Central memory CD8-positive, alpha-beta T cell (primary cell): ENCODE measurements at regions not wholly inside any gene's neighbourhood (a gene's known extent, or its start where the extent isn't known, plus 50 kb on each side); places are given as distances from the start of the nearest gene placed in this dataset.

Experiments
- ATAC-seq: fragments of 150-1000 bp; cut with Tn5 transposase; replicated peaks from 2 replicates; pipeline ENCODE4 v1.10.0; 2022; ENCODE audit warnings: mild to moderate bottlenecking, moderate FRiP score, moderate number of reproducible peaks; ENCODE audit not compliant: poor library complexity, severe bottlenecking; ENCODE audit errors: extremely low read depth
- DNase-seq, 2 donors: peaks; one replicate each; pipeline ENCODE4 v3.0.0; 2021; ENCODE audit warnings: low spot score in 2 of 2
- H3K27ac Mint-ChIP-seq: one replicate; pipeline ENCODE4 v1.8.0; 2022; ENCODE audit warnings: low read depth, mild to moderate bottlenecking, moderate library complexity, mixed read lengths
- H3K27me3 Mint-ChIP-seq: one replicate; pipeline ENCODE4 v1.8.0; 2022; ENCODE audit warnings: mixed read lengths
- H3K36me3 Mint-ChIP-seq: one replicate; pipeline ENCODE4 v1.8.0; 2022; ENCODE audit warnings: mild to moderate bottlenecking, moderate library complexity, mixed read lengths; ENCODE audit not compliant: insufficient read depth
- H3K4me1 Mint-ChIP-seq: one replicate; pipeline ENCODE4 v1.8.0; 2022; ENCODE audit warnings: mixed read lengths
- H3K4me3 Mint-ChIP-seq: one replicate; pipeline ENCODE4 v1.8.0; 2022; ENCODE audit warnings: mild to moderate bottlenecking, moderate library complexity, mixed read lengths
- H3K9me3 Mint-ChIP-seq: one replicate; pipeline ENCODE4 v1.8.0; 2022; ENCODE audit warnings: mixed read lengths

- no peaks in the 10 kb centered on the region for H3K27me3 Mint-ChIP-seq
Measured at GRCh38 chr6:98118397-98119045, 715.9 kb upstream of the POU3F2 start.

DNA sequence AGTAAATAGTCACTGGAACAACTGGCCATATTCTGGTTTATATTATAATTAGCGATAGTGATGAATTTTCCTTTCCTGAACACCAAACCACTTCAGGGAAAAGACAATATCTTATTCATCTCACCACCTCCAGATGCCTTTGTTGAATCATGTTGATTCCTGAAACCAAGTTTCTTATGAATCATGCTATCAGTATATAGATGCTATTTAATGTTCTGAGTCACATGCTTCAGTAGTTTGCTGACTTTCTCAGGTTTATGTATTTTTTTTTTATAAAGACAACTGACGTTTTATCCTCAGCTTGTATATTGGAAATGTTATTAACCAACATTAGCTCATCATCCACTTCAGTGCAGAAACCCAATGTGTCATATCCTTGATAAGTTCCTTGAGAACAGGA lies 710.2 kb upstream of the POU3F2 start:
- H3K4me3 Mint-ChIP-seq = no peak overlapping the region
- no peaks in the 10 kb centered on the region for H3K4me1 Mint-ChIP-seq
- no peak for ATAC-seq
- no peaks in the 10 kb centered on the region for H3K9me3 Mint-ChIP-seq
- no peaks in the 10 kb centered on the region for H3K36me3 Mint-ChIP-seq
- no peak for DNase-seq
- no peaks in the 10 kb centered on the region for H3K27me3 Mint-ChIP-seq
- no peak overlapping the region for H3K27ac Mint-ChIP-seq

More at GRCh38 chr6:98118397-98119045, 715.9 kb upstream of the POU3F2 start:
- H3K4me3 Mint-ChIP-seq = no peak overlapping the region
- DNase-seq (no peak), ATAC-seq (no peak)
- no peak overlapping the region for H3K27ac Mint-ChIP-seq
- no peaks in the 10 kb centered on the region for H3K4me1 Mint-ChIP-seq
- no peaks in the 10 kb centered on the region for H3K36me3 Mint-ChIP-seq
- peaks cover 7% of the 10 kb centered on the region for H3K9me3 Mint-ChIP-seq

DNA sequence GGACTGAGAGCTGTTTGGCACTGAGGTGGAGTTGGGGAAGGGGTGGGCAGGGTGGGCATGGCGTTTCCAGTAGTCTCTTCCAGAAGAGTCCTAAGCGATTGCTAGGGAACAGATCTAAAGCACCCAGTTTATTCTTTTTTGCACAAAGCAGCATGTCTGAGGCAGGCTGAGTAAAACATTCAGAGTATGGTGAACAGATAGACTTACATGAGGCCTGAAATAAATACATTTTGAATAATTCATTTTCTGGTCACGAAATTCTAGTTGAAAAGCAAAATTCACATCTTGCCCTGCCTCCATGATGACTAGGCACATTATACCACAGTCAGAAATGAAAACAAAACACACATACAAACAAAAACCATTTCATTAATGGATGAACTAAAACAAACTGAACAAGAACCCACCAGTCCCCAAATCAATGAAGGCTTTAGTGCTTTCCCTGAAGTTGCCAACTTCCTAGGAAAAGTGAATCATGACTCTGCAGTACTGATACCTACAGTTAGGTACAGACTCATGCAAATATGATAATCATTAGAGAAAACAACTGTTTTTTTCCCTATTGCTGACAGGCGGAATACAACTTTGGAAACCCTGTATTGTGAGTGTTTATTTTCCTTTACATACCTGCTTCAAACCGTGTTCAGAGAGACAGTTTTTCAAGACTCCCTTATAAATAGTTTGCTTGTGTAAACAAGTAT lies 702.9 kb upstream of the POU3F2 start:
- no peaks in the 10 kb centered on the region for H3K27me3 Mint-ChIP-seq
- DNase-seq (no peak), ATAC-seq (no peak)
- H3K9me3 Mint-ChIP-seq = no peaks in the 10 kb centered on the region
- no peak overlapping the region for H3K27ac Mint-ChIP-seq
- H3K36me3 Mint-ChIP-seq = no peaks in the 10 kb centered on the region
- no peaks in the 10 kb centered on the region for H3K4me1 Mint-ChIP-seq
- no peak overlapping the region for H3K4me3 Mint-ChIP-seq

DNA sequence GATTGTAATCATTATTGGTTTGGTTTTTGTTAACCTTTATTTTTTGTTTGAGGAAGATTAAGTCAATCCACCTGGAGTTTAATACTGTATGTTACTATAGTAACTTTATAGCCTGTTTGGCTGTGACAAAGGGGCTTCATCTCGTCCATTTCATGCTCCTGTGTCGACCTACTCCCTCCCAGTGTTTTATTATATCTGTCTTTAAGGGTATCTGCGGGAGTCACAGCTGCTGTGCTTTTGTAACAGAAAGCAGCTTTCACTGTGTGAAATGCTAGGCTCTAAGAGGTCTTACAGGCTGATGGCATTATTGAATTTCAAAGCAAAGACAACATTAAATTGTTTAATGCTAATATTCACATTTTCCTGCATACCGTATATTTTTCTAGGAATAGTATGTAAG lies 698.0 kb upstream of the POU3F2 start:
- H3K36me3 Mint-ChIP-seq = no peaks in the 10 kb centered on the region
- H3K9me3 Mint-ChIP-seq = peaks cover 6% of the 10 kb centered on the region
- H3K27me3 Mint-ChIP-seq = no peaks in the 10 kb centered on the region
- ATAC-seq (no peak), DNase-seq (no peak)
- H3K4me3 Mint-ChIP-seq = no peak overlapping the region
- H3K4me1 Mint-ChIP-seq = no peaks in the 10 kb centered on the region
- no peak overlapping the region for H3K27ac Mint-ChIP-seq

- ATAC-seq (no peak), DNase-seq (no peak)
- no peaks in the 10 kb centered on the region for H3K27me3 Mint-ChIP-seq
- H3K4me3 Mint-ChIP-seq = no peak overlapping the region
- no peak overlapping the region for H3K27ac Mint-ChIP-seq
- H3K4me1 Mint-ChIP-seq = no peaks in the 10 kb centered on the region
- H3K36me3 Mint-ChIP-seq = no peaks in the 10 kb centered on the region
- peaks cover 15% of the 10 kb centered on the region for H3K9me3 Mint-ChIP-seq
Measured at GRCh38 chr6:98137391-98137790, 697.0 kb upstream of the POU3F2 start.

GRCh38 chr6:98142839-98143238 lies 691.5 kb upstream of the POU3F2 start:
- DNase-seq = no peak
- no peak for ATAC-seq
- no peaks in the 10 kb centered on the region for H3K36me3 Mint-ChIP-seq
- no peaks in the 10 kb centered on the region for H3K27me3 Mint-ChIP-seq
- peaks cover 31% of the 10 kb centered on the region for H3K9me3 Mint-ChIP-seq
- H3K27ac Mint-ChIP-seq = no peak overlapping the region
- H3K4me3 Mint-ChIP-seq = no peak overlapping the region
- H3K4me1 Mint-ChIP-seq = no peaks in the 10 kb centered on the region

GRCh38 chr6:98146656-98147055 lies 687.7 kb upstream of the POU3F2 start:
- Mint-ChIP-seq H3K4me1 (no peaks in the 10 kb centered on the region), H3K36me3 (peaks cover 2% of the 10 kb centered on the region), H3K27ac (no peak overlapping the region), H3K4me3 (no peak overlapping the region), H3K27me3 (no peaks in the 10 kb centered on the region), H3K9me3 (peaks cover 22% of the 10 kb centered on the region)
- DNase-seq (no peak), ATAC-seq (no peak)

GRCh38 chr6:98156580-98156979 lies 677.8 kb upstream of the POU3F2 start:
- DNase-seq (no peak), ATAC-seq (no peak)
- H3K27ac Mint-ChIP-seq = no peak overlapping the region
- H3K27me3 Mint-ChIP-seq = no peaks in the 10 kb centered on the region
- no peaks in the 10 kb centered on the region for H3K4me1 Mint-ChIP-seq
- H3K4me3 Mint-ChIP-seq = no peak overlapping the region
- no peaks in the 10 kb centered on the region for H3K36me3 Mint-ChIP-seq
- peaks cover 12% of the 10 kb centered on the region for H3K9me3 Mint-ChIP-seq

DNA sequence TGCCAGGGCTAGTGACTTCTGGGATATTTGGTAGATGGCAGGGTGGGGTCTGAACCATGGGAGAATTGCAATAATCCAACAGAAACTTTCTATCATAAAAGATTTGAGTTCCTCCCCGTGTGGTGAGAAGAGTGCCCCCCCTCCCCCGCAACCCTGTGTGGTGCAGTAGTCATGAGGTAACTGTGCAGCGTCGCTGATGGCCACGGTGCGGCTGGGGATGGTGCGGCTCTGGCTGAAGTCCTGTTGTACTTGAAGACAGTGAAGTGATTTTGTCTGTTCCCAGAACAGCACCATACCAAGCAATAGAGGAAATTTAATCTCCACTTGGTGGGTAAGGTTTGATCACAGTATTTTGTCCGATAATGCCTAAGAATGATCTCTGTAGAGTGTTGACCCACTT lies 654.8 kb upstream of the POU3F2 start:
- Mint-ChIP-seq H3K4me1 (no peaks in the 10 kb centered on the region), H3K36me3 (peaks cover 1% of the 10 kb centered on the region), H3K9me3 (peaks cover 16% of the 10 kb centered on the region), H3K4me3 (no peak overlapping the region), H3K27ac (no peak overlapping the region), H3K27me3 (no peaks in the 10 kb centered on the region)
- ATAC-seq = no peak
- no peak for DNase-seq

DNA sequence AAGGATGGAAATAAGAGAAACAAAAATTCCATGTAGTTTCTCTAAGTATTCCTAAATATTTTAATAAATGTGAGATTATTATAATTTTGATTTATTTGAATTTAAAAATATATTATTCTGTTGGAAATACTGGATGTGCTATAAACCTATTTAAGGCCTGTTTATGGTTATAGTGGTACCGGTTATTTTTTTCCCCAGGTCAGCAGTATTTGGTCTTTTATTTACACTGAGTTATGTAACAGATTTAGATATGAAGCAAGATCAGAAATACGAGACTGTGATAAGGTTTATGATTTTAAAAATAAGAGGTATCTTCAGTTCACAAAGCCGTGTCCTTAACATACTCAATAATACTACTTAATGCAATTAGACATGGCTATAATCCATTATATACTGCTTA lies 634.3 kb upstream of the POU3F2 start:
- DNase-seq (no peak), ATAC-seq (no peak)
- H3K4me3 Mint-ChIP-seq = no peak overlapping the region
- peaks cover 2% of the 10 kb centered on the region for H3K36me3 Mint-ChIP-seq
- peaks cover 13% of the 10 kb centered on the region for H3K9me3 Mint-ChIP-seq
- no peak overlapping the region for H3K27ac Mint-ChIP-seq
- no peaks in the 10 kb centered on the region for H3K27me3 Mint-ChIP-seq
- no peaks in the 10 kb centered on the region for H3K4me1 Mint-ChIP-seq

GRCh38 chr6:98203170-98203806 lies 631.1 kb upstream of the POU3F2 start:
- no peak overlapping the region for H3K27ac Mint-ChIP-seq
- H3K9me3 Mint-ChIP-seq = peaks cover 7% of the 10 kb centered on the region
- ATAC-seq (no peak), DNase-seq (no peak)
- no peaks in the 10 kb centered on the region for H3K27me3 Mint-ChIP-seq
- H3K4me3 Mint-ChIP-seq = no peak overlapping the region
- H3K36me3 Mint-ChIP-seq = no peaks in the 10 kb centered on the region
- H3K4me1 Mint-ChIP-seq = no peaks in the 10 kb centered on the region

GRCh38 chr6:98212468-98212867 lies 621.9 kb upstream of the POU3F2 start:
- no peaks in the 10 kb centered on the region for H3K9me3 Mint-ChIP-seq
- H3K4me1 Mint-ChIP-seq = no peaks in the 10 kb centered on the region
- no peaks in the 10 kb centered on the region for H3K27me3 Mint-ChIP-seq
- no peak for ATAC-seq
- no peak for DNase-seq
- H3K36me3 Mint-ChIP-seq = no peaks in the 10 kb centered on the region
- H3K4me3 Mint-ChIP-seq = no peak overlapping the region
- H3K27ac Mint-ChIP-seq = no peak overlapping the region

DNA sequence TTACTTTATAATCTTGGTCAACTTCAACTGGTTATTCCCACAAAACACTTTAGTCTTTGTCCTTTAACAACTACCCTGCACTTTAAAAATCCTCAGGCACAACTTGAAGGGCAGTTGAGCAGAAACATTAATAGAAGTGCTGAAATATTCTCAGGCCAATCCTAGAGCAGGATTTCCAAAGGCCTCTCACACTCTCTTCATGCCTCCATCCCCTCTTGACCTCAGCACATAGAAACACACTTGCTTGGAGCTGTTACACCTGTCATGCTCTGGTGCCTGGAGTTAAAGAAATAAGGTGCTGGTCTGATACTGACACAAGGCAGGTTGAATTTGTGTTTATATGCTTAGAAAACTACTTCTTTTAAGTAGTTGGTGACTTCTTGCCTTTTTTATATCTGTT lies 618.8 kb upstream of the POU3F2 start:
- ATAC-seq (no peak), DNase-seq (no peak)
- peaks cover under 1% of the 10 kb centered on the region for H3K9me3 Mint-ChIP-seq
- H3K4me1 Mint-ChIP-seq = no peaks in the 10 kb centered on the region
- no peaks in the 10 kb centered on the region for H3K36me3 Mint-ChIP-seq
- H3K4me3 Mint-ChIP-seq = no peak overlapping the region
- H3K27me3 Mint-ChIP-seq = no peaks in the 10 kb centered on the region
- H3K27ac Mint-ChIP-seq = no peak overlapping the region
